ENCODE measurements at regions not wholly inside any gene's neighbourhood (a gene's known extent, or its start where the extent isn't known, plus 50 kb on each side); places are given as distances from the start of the nearest gene placed in this dataset.

- intact Hi-C loops (cut with DNase I), result no loop called here
Measured at GRCh38 chr12:66979251-66979650, 289.9 kb upstream of the CAND1 start.

GRCh38 chr12:66984077-66984476, 285.1 kb upstream of the CAND1 start:
- DNase-seq (ENCODE audit: extremely low spot score in 2 of 2), result no peak
- no peak for TF ChIP-seq POLR2A (IDR thresholded peaks at IDR 0.05)
- TF ChIP-seq POLR2AphosphoS5 (IDR thresholded peaks at IDR 0.05; ENCODE audit: insufficient read depth in 1 of 2, low read depth in 1 of 2), result no peak
- TF ChIP-seq, protein P1, sequence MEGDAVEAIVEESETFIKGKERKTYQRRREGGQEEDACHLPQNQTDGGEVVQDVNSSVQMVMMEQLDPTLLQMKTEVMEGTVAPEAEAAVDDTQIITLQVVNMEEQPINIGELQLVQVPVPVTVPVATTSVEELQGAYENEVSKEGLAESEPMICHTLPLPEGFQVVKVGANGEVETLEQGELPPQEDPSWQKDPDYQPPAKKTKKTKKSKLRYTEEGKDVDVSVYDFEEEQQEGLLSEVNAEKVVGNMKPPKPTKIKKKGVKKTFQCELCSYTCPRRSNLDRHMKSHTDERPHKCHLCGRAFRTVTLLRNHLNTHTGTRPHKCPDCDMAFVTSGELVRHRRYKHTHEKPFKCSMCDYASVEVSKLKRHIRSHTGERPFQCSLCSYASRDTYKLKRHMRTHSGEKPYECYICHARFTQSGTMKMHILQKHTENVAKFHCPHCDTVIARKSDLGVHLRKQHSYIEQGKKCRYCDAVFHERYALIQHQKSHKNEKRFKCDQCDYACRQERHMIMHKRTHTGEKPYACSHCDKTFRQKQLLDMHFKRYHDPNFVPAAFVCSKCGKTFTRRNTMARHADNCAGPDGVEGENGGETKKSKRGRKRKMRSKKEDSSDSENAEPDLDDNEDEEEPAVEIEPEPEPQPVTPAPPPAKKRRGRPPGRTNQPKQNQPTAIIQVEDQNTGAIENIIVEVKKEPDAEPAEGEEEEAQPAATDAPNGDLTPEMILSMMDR (IDR thresholded peaks at IDR 0.05), result no peak
- no peak overlapping the region for H3K27ac ChIP-seq

More at GRCh38 chr12:66979251-66979650, 289.9 kb upstream of the CAND1 start:
- TF ChIP-seq POLR2A (IDR thresholded peaks at IDR 0.05) (no peak), POLR2AphosphoS5 (IDR thresholded peaks at IDR 0.05; ENCODE audit: insufficient read depth in 1 of 2, low read depth in 1 of 2) (no peak)
- TF ChIP-seq, protein P1 (IDR thresholded peaks at IDR 0.05), result no peak
- H3K27me3 ChIP-seq, result no peaks in the 10 kb centered on the region
- H3K27ac ChIP-seq, result no peak overlapping the region
- no peaks in the 10 kb centered on the region for H3K9me3 ChIP-seq
- H3K4me3 ChIP-seq, result no peak overlapping the region
- no peaks in the 10 kb centered on the region for H3K36me3 ChIP-seq
- DNase-seq (ENCODE audit: extremely low spot score in 2 of 2), result no peak
- H3K4me1 ChIP-seq, result no peaks in the 10 kb centered on the region

DNA sequence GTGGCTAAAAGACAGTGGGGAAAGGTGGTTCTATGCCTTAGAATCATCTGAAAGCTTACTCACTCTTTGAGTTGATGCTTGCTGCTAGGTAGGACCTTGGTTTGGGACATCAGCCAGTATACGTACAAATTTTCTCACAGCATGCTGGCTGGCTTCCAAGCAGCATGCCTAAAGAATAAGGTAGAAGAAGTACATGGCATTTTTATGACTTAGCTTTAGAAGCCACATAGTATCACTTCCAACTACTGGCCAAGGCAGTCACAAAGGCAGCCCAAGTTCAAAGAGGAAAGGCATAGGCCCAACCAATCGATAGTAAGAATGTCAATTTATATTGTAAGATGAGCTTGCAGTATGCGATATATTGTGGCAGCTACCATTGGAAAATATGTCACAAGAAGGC, 284.2 kb upstream of the CAND1 start:
- Histone ChIP-seq H3K27ac (no peak overlapping the region), H3K4me1 (no peaks in the 10 kb centered on the region), H3K27me3 (no peaks in the 10 kb centered on the region), H3K36me3 (no peaks in the 10 kb centered on the region), H3K4me3 (no peak overlapping the region), H3K9me3 (no peaks in the 10 kb centered on the region)
- no peak for DNase-seq (ENCODE audit: extremely low spot score in 2 of 2)
- TF ChIP-seq, protein P1 (IDR thresholded peaks at IDR 0.05), result no peak
- TF ChIP-seq POLR2A (IDR thresholded peaks at IDR 0.05) (no peak), POLR2AphosphoS5 (IDR thresholded peaks at IDR 0.05; ENCODE audit: insufficient read depth in 1 of 2, low read depth in 1 of 2) (no peak)
- intact Hi-C loops (cut with DNase I), result no loop called here

More at GRCh38 chr12:66984077-66984476, 285.1 kb upstream of the CAND1 start:
- Histone ChIP-seq H3K4me1 (no peaks in the 10 kb centered on the region), H3K36me3 (no peaks in the 10 kb centered on the region), H3K9me3 (no peaks in the 10 kb centered on the region), H3K4me3 (no peak overlapping the region), H3K27me3 (no peaks in the 10 kb centered on the region)
- intact Hi-C loops (cut with DNase I), result no loop called here

GRCh38 chr12:66999141-66999540, 270.0 kb upstream of the CAND1 start:
- H3K4me3 ChIP-seq, result no peak overlapping the region
- no peak overlapping the region for H3K27ac ChIP-seq
- H3K36me3 ChIP-seq, result no peaks in the 10 kb centered on the region
- TF ChIP-seq POLR2AphosphoS5 (IDR thresholded peaks at IDR 0.05; ENCODE audit: insufficient read depth in 1 of 2, low read depth in 1 of 2) (no peak), POLR2A (IDR thresholded peaks at IDR 0.05) (no peak)
- TF ChIP-seq, protein P1 (IDR thresholded peaks at IDR 0.05), result no peak
- intact Hi-C loops (cut with DNase I), result no loop called here
- no peaks in the 10 kb centered on the region for H3K4me1 ChIP-seq
- no peaks in the 10 kb centered on the region for H3K27me3 ChIP-seq
- no peak for DNase-seq (ENCODE audit: extremely low spot score in 2 of 2)
- H3K9me3 ChIP-seq, result no peaks in the 10 kb centered on the region

DNA sequence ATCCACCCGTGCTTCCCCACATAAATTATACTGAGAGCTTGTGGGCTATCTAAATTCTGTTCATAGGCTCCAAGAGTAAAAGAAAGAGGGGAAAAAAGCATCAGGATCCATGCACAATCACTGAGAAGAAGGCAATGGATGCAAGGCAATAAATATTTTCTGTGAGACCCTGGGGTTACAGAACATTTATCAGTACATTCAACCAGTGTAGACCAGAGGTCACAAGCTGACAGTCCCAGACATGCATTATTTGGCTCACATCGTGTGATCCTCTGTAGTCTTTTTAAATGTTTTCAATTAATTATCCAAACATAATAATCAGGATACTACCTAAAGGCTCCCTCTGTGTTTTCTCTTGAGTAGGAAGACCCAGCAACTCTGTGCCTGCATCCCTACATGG, 267.9 kb upstream of the CAND1 start:
- H3K36me3 ChIP-seq, result no peaks in the 10 kb centered on the region
- TF ChIP-seq, protein P1 (IDR thresholded peaks at IDR 0.05), result no peak
- TF ChIP-seq POLR2AphosphoS5 (IDR thresholded peaks at IDR 0.05; ENCODE audit: insufficient read depth in 1 of 2, low read depth in 1 of 2), result no peak
- no peak for TF ChIP-seq POLR2A (IDR thresholded peaks at IDR 0.05)
- no peak overlapping the region for H3K27ac ChIP-seq
- H3K4me1 ChIP-seq, result no peaks in the 10 kb centered on the region
- H3K27me3 ChIP-seq, result no peaks in the 10 kb centered on the region
- no peaks in the 10 kb centered on the region for H3K9me3 ChIP-seq
- DNase-seq (ENCODE audit: extremely low spot score in 2 of 2), result no peak
- no peak overlapping the region for H3K4me3 ChIP-seq
- intact Hi-C loops (cut with DNase I), result no loop called here

All from vagina (tissue), 2 donors.